T-helper 2 cell treated with Interferon-gamma antibody and Interleukin-4, amounts not matched to agents 100 ng/mL and 5 ng/mL, for 36 hours (primary cell): ENCODE measurements at regions not wholly inside any gene's neighbourhood (a gene's known extent, or its start where the extent isn't known, plus 50 kb on each side); places are given as distances from the start of the nearest gene placed in this dataset.

Experiments used
- intact Hi-C: fragments of 100-400 bp; cut with micrococcal nuclease; formaldehyde crosslinking; loops from one replicate; pipeline ENCODE4 v1.15.1; 2023

- intact Hi-C loops = no loop called here
These were observed 183.4 kb upstream of the GALNT2 start for GRCh38 chr1:229883504-229884200.

GRCh38 chr1:229884765-229885164 lies 182.3 kb upstream of the GALNT2 start:
- intact Hi-C loops = no loop called here

GRCh38 chr1:229885568-229886495 lies 181.2 kb upstream of the GALNT2 start:
- intact Hi-C loops = no loop called here

GRCh38 chr1:229886636-229887035 lies 180.4 kb upstream of the GALNT2 start:
- intact Hi-C loops = no loop called here

- intact Hi-C loops = no loop called here
These were observed 179.8 kb upstream of the GALNT2 start for GRCh38 chr1:229887043-229887822.

- intact Hi-C loops = no loop called here
These were observed 178.9 kb upstream of the GALNT2 start for GRCh38 chr1:229888157-229888556.

- intact Hi-C loops = no loop called here
These were observed 178.5 kb upstream of the GALNT2 start for GRCh38 chr1:229888561-229889001.

GRCh38 chr1:229889031-229889517 lies 178.0 kb upstream of the GALNT2 start:
- intact Hi-C loops = no loop called here

GRCh38 chr1:229891227-229891626 lies 175.8 kb upstream of the GALNT2 start:
- intact Hi-C loops = no loop called here

- intact Hi-C loops = no loop called here
These were observed 174.4 kb upstream of the GALNT2 start for GRCh38 chr1:229892515-229893117.

- intact Hi-C loops = no loop called here
These were observed 173.1 kb upstream of the GALNT2 start for GRCh38 chr1:229893762-229894444.

- intact Hi-C loops = no loop called here
These were observed 172.5 kb upstream of the GALNT2 start for GRCh38 chr1:229894532-229894931.

GRCh38 chr1:229895605-229896004 lies 171.4 kb upstream of the GALNT2 start:
- intact Hi-C loops = no loop called here

- intact Hi-C loops = no loop called here
These were observed 170.7 kb upstream of the GALNT2 start for GRCh38 chr1:229896306-229896705.

GRCh38 chr1:229896861-229897260 lies 170.2 kb upstream of the GALNT2 start:
- intact Hi-C loops = no loop called here

- intact Hi-C loops = no loop called here
These were observed 169.5 kb upstream of the GALNT2 start for GRCh38 chr1:229897501-229897900.

GRCh38 chr1:229900220-229900619 lies 166.8 kb upstream of the GALNT2 start:
- intact Hi-C loops = no loop called here

- intact Hi-C loops = no loop called here
These were observed 161.9 kb upstream of the GALNT2 start for GRCh38 chr1:229905031-229905545.

GRCh38 chr1:229905652-229906051 lies 161.4 kb upstream of the GALNT2 start:
- intact Hi-C loops = no loop called here
